ENCODE measurements at regions not wholly inside any gene's neighbourhood (a gene's known extent, or its start where the extent isn't known, plus 50 kb on each side); places are given as distances from the start of the nearest gene placed in this dataset.

DNA sequence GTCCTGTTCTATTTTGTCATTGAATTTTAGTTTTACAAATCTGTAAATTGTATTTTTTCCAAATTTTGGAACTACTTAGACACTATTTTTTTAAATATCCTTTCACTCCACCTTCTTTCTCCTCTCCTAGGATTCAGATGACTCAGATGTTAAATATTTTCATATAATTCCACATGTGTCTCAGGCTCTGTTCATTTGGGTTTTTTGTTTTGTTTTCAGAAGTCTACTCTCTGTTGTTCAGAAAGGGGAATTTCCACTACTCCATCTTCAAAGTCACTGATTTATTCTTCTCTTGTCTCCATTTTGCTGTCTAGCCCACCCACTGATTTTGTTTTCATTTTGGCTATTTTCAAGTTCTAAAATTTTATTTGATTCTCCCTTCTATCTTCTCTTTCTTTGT lies 264.0 kb upstream of the SLIT2 start:
- TF ChIP-seq, protein P1, sequence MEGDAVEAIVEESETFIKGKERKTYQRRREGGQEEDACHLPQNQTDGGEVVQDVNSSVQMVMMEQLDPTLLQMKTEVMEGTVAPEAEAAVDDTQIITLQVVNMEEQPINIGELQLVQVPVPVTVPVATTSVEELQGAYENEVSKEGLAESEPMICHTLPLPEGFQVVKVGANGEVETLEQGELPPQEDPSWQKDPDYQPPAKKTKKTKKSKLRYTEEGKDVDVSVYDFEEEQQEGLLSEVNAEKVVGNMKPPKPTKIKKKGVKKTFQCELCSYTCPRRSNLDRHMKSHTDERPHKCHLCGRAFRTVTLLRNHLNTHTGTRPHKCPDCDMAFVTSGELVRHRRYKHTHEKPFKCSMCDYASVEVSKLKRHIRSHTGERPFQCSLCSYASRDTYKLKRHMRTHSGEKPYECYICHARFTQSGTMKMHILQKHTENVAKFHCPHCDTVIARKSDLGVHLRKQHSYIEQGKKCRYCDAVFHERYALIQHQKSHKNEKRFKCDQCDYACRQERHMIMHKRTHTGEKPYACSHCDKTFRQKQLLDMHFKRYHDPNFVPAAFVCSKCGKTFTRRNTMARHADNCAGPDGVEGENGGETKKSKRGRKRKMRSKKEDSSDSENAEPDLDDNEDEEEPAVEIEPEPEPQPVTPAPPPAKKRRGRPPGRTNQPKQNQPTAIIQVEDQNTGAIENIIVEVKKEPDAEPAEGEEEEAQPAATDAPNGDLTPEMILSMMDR (IDR thresholded peaks at IDR 0.05), result no peak
- no peak for TF ChIP-seq POLR2AphosphoS5 (IDR thresholded peaks at IDR 0.05)

Data from transverse colon (tissue), 4 donors.